OCI-LY3 (cell line): ENCODE measurements at regions not wholly inside any gene's neighbourhood (a gene's known extent, or its start where the extent isn't known, plus 50 kb on each side); places are given as distances from the start of the nearest gene placed in this dataset.

Experiments used
- H2AFZ ChIP-seq: fragments of 200-600, 300-600 bp; shearing (Covaris generic); 2 replicates; pipeline ENCODE4 v1.6.0; 2014; ENCODE audit warnings: antibody characterized with exemption, low read depth, low read length
- H3K27ac ChIP-seq: fragments of 200-600, 300-600 bp; sonication (generic); 2 replicates; pipeline ENCODE4 v1.5.1; 2014; ENCODE audit warnings: mild to moderate bottlenecking, low read length, moderate library complexity, mixed read lengths
- H3K27me3 ChIP-seq: fragments of 200-600, 300-600 bp; sonication (generic); 2 replicates; pipeline ENCODE4 v1.6.1; 2014; ENCODE audit warnings: low read depth, low read length, mixed read lengths
- H3K36me3 ChIP-seq: fragments of 200-600, 300-600 bp; sonication (generic); replicated peaks from 2 replicates; pipeline ENCODE3; 2014; ENCODE audit warnings: low read depth, low read length, mixed read lengths
- H3K4me1 ChIP-seq: fragments of 300-600, 200-600 bp; sonication (generic); 2 replicates; pipeline ENCODE4 v1.6.1; 2014; ENCODE audit warnings: low read length, mixed read lengths
- H3K4me2 ChIP-seq: fragments of 200-600, 300-600 bp; sonication (generic); 2 replicates; pipeline ENCODE4 v1.6.1; 2014; ENCODE audit warnings: low read length, mixed read lengths
- H3K4me3 ChIP-seq: fragments of 300-600, 200-600 bp; sonication (generic); 2 replicates; pipeline ENCODE4 v1.5.1; 2014; ENCODE audit warnings: antibody characterized with exemption, mild to moderate bottlenecking, low read length, moderate library complexity
- H3K79me2 ChIP-seq: fragments of 300-600, 200-600 bp; shearing (Covaris generic); 2 replicates; pipeline ENCODE4 v1.6.1; 2014; ENCODE audit warnings: mild to moderate bottlenecking, low read length, mixed read lengths
- H3K9ac ChIP-seq: fragments of 300-600, 200-600 bp; shearing (Covaris generic); 2 replicates; pipeline ENCODE4 v1.6.0; 2014; ENCODE audit warnings: mild to moderate bottlenecking, low read length, moderate library complexity
- H3K9me3 ChIP-seq: fragments of 200-600, 300-600 bp; shearing (Covaris generic); 2 replicates; pipeline ENCODE4 v1.6.1; 2014; ENCODE audit warnings: low read length, mixed read lengths; ENCODE audit not compliant: insufficient read depth
- H4K20me1 ChIP-seq: fragments of 200-600, 300-600 bp; sonication (generic); 2 replicates; pipeline ENCODE4 v1.6.1; 2016; ENCODE audit warnings: low read length, mixed read lengths; ENCODE audit not compliant: insufficient read depth
- CTCF ChIP-seq: fragments of 200-600, 300-600 bp; sonication (generic); IDR thresholded peaks from 2 replicates; pipeline ENCODE4 v1.5.1; 2014; ENCODE audit warnings: antibody characterized with exemption, low read length, low read depth
- EZH2phosphoT487 ChIP-seq: fragments of 200-600 bp; shearing (Covaris generic); IDR thresholded peaks from 2 replicates; pipeline ENCODE4 v1.6.1; 2018; ENCODE audit warnings: antibody characterized with exemption, mixed run types, low read depth

DNA sequence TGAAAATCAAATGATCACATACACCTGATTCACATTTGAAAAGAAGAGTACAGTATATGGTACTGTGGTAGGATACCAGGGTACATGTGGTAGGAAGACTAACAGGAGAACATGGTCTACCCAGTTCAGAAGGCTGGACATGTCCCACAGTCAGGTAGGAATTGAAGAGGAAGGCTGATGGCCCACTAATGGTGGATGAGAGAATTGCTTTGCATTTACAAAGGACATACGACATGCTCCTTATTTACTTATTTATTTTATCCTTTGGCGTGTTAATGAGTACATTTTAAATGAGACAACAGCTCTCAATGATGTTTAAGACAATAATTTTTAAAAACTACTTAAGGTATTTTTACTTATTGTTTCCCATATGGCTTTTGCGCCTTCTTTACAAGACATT, 106.7 kb upstream of the BMP2K start:
- no peak overlapping the region for H2AFZ ChIP-seq
- no peak overlapping the region for H3K27ac ChIP-seq
- no peaks in the 10 kb centered on the region for H3K9me3 ChIP-seq
- H4K20me1 ChIP-seq = no peaks in the 10 kb centered on the region
- no peak overlapping the region for H3K9ac ChIP-seq
- H3K4me1 ChIP-seq = peaks cover 35% of the 10 kb centered on the region
- H3K27me3 ChIP-seq = 0 out of 2 replicates have a peak, but pooled peaks cover 12% of the 10 kb centered on the region
- H3K4me2 ChIP-seq = no peak overlapping the region
- no peak overlapping the region for H3K4me3 ChIP-seq
- TF ChIP-seq EZH2phosphoT487 = no peak
- TF ChIP-seq CTCF = peak; percentile 26
- no peaks in the 10 kb centered on the region for H3K79me2 ChIP-seq
- H3K36me3 ChIP-seq = no peaks in the 10 kb centered on the region

DNA sequence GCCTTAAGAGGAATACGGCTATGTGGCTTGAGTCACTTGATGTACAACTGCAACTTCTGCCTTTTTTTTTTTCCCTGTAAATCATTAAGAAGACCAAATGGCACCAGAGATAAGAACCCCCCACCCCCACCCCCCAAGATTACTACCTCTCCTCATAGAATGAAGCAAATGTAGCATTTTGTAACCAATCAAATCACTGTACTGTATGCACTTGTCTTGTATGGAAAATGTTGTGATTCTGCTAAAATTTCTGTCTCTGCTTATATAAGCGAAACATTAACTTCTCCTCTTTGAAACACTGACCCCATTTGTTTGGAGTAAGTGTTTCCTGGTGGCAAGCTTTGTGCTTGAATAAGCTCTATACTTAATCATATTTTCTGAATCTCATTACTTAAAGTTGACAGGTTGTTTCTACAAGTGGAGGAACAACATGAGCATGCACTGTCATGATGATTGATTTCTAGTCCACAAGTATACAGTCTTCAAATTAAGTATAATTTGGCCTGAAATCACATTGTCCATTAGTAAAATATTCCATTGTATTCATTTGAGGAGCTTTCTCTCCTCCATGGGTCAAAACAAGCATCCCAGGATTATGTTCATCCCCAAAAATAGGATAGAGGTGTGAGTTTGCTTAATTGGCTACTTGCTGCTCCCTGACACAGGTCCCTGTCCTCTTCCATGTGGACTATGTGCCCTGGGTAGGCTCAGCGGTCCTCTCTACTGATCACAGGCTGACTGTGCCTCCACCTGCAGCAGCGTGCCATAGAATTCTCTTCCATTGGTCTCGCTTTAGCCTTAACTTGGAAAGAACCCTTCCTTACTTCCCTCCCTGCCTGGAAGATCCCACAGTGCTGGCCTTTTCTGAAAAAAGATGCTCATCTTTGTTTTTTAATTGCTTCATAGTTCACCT, 104.0 kb upstream of the BMP2K start:
- TF ChIP-seq EZH2phosphoT487 (no peak), CTCF (no peak)
- H3K9me3 ChIP-seq = no peaks in the 10 kb centered on the region
- no peak overlapping the region for H3K27ac ChIP-seq

GRCh38 chr4:78673337-78673736, 102.8 kb upstream of the BMP2K start:
- 0 out of 2 replicates have a peak, but pooled peaks cover 7% of the 10 kb centered on the region for H3K27me3 ChIP-seq
- peaks cover 18% of the 10 kb centered on the region for H3K4me1 ChIP-seq
- H3K4me2 ChIP-seq = peak overlapping the region; percentile 4; the same call in 1 of the 2 replicates
- H3K27ac ChIP-seq = no peak overlapping the region
- H3K79me2 ChIP-seq = no peaks in the 10 kb centered on the region
- no peak overlapping the region for H3K4me3 ChIP-seq
- no peak overlapping the region for H2AFZ ChIP-seq
- no peaks in the 10 kb centered on the region for H4K20me1 ChIP-seq
- no peaks in the 10 kb centered on the region for H3K9me3 ChIP-seq
- no peak overlapping the region for H3K9ac ChIP-seq
- TF ChIP-seq CTCF (no peak), EZH2phosphoT487 (no peak)
- H3K36me3 ChIP-seq = no peaks in the 10 kb centered on the region

More for the DNA sequence above, 104.0 kb upstream of the BMP2K start:
- H3K79me2 ChIP-seq = no peaks in the 10 kb centered on the region
- H3K4me3 ChIP-seq = no peak overlapping the region
- H3K9ac ChIP-seq = no peak overlapping the region
- peaks cover 28% of the 10 kb centered on the region for H3K4me1 ChIP-seq
- H3K36me3 ChIP-seq = no peaks in the 10 kb centered on the region
- H4K20me1 ChIP-seq = no peaks in the 10 kb centered on the region
- no peak overlapping the region for H3K4me2 ChIP-seq
- 0 out of 2 replicates have a peak, but pooled peaks cover 7% of the 10 kb centered on the region for H3K27me3 ChIP-seq
- no peak overlapping the region for H2AFZ ChIP-seq

DNA sequence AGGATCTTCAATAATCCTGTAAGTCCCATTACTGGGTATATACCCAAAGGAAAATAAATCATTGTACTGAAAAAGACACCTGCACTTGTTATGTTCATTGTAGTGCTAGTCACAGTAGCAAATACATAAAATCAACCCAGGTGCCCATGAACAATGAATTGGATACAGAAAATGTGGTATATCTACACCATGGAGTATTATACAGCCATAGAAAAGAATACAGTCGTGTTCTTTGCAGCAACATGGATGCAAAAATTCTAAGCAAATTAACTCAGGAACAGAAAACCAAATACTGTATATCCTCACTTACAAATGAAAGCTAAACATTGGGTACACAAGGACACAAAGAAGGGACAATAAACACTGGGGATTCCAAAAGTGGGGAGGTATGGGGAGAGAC, 100.8 kb upstream of the BMP2K start:
- Histone ChIP-seq H3K4me2 (no peak overlapping the region), H3K9ac (no peak overlapping the region), H3K27me3 (0 out of 2 replicates have a peak, but pooled peaks cover 7% of the 10 kb centered on the region), H3K4me1 (peaks cover 11% of the 10 kb centered on the region), H3K36me3 (no peaks in the 10 kb centered on the region), H3K79me2 (no peaks in the 10 kb centered on the region), H4K20me1 (no peaks in the 10 kb centered on the region), H3K9me3 (no peaks in the 10 kb centered on the region), H2AFZ (no peak overlapping the region), H3K4me3 (no peak overlapping the region), H3K27ac (no peak overlapping the region)
- no peak for TF ChIP-seq EZH2phosphoT487
- TF ChIP-seq CTCF = no peak
